A673 (cell line): ENCODE measurements at regions not wholly inside any gene's neighbourhood (a gene's known extent, or its start where the extent isn't known, plus 50 kb on each side); places are given as distances from the start of the nearest gene placed in this dataset.

Experiments
- BruUV-seq: library from RNA; stranded (reverse); fragments of 400-500 nt; replicated peaks from 2 replicates; lab custom pipeline; 2021; lab: Mats Ljungman, UMichigan
- CTCF ChIA-PET: fragments of 300-600 bp; sonication (Branson Sonifier 250); formaldehyde crosslinking; loops from one replicate; lab custom pipeline; 2022; ENCODE audit warnings: antibody characterized with exemption; lab: Charles Lee
- POLR2A ChIA-PET: fragments of 300-600 bp; sonication (Branson Sonifier 250); formaldehyde crosslinking; loops from one replicate; lab custom pipeline; 2022; ENCODE audit warnings: antibody characterized with exemption; ENCODE audit not compliant: low non-redundant PET; lab: Charles Lee
- DNase-seq: peaks from one replicate; pipeline ENCODE4 v3.0.0-alpha.2; 2015; ENCODE audit warnings: low spot score
- H3K27ac ChIP-seq: fragments of 200-600 bp; sonication (generic); 2 replicates; pipeline ENCODE4 v1.5.1; 2016; ENCODE audit warnings: mixed run types, low read depth, mild to moderate bottlenecking, mixed read lengths, antibody characterized with exemption, low read length; ENCODE audit not compliant: poor library complexity, severe bottlenecking
- H3K27me3 ChIP-seq: fragments of 200-600 bp; sonication (generic); replicated peaks from 2 replicates; pipeline ENCODE4 v1.6.1; 2017; ENCODE audit warnings: mixed run types, low read depth, mild to moderate bottlenecking, mixed read lengths, antibody characterized with exemption, low read length; ENCODE audit not compliant: insufficient read depth, poor library complexity
- H3K36me3 ChIP-seq: fragments of 200-600 bp; sonication (generic); 2 replicates; pipeline ENCODE4 v1.6.1; 2016; ENCODE audit warnings: mixed run types, mild to moderate bottlenecking, mixed read lengths, antibody characterized with exemption, low read length; ENCODE audit not compliant: insufficient read depth, poor library complexity, severe bottlenecking
- H3K4me1 ChIP-seq: fragments of 200-600 bp; sonication (generic); 2 replicates; pipeline ENCODE4 v1.6.1; 2017; ENCODE audit warnings: mixed run types, mild to moderate bottlenecking, mixed read lengths, antibody characterized with exemption, low read length; ENCODE audit not compliant: insufficient read depth, poor library complexity, severe bottlenecking
- H3K4me3 ChIP-seq: fragments of 200-600 bp; sonication (generic); 2 replicates; pipeline ENCODE4 v1.5.1; 2016; ENCODE audit warnings: low read depth, mixed run types, mild to moderate bottlenecking, mixed read lengths, low read length; ENCODE audit not compliant: poor library complexity, severe bottlenecking
- H3K9me3 ChIP-seq: fragments of 200-600 bp; sonication (generic); 2 replicates; pipeline ENCODE4 v1.6.1; 2016; ENCODE audit warnings: mixed run types, low read depth, mild to moderate bottlenecking, mixed read lengths, antibody characterized with exemption, low read length; ENCODE audit not compliant: poor library complexity, severe bottlenecking
- CTCF ChIP-seq: fragments of 300-800, 200-600 bp; sonication (generic); conservative IDR thresholded peaks from 2 replicates; pipeline ENCODE4 v1.5.1; 2017; ENCODE audit warnings: low read depth, mild to moderate bottlenecking, antibody characterized with exemption, low read length, moderate library complexity, mixed read lengths
- EZH2 ChIP-seq: fragments of 200-600 bp; sonication (generic); IDR thresholded peaks from 2 replicates; pipeline ENCODE4 v1.6.1; 2017; ENCODE audit warnings: borderline replicate concordance, low read depth, mild to moderate bottlenecking, mixed read lengths, antibody characterized with exemption, low read length; ENCODE audit not compliant: poor library complexity, severe bottlenecking
- intact Hi-C: fragments of 100-400 bp; cut with micrococcal nuclease; formaldehyde crosslinking; loops from one replicate; pipeline ENCODE4 v1.10.0; 2022; ENCODE audit not compliant: unreplicated experiment

DNA sequence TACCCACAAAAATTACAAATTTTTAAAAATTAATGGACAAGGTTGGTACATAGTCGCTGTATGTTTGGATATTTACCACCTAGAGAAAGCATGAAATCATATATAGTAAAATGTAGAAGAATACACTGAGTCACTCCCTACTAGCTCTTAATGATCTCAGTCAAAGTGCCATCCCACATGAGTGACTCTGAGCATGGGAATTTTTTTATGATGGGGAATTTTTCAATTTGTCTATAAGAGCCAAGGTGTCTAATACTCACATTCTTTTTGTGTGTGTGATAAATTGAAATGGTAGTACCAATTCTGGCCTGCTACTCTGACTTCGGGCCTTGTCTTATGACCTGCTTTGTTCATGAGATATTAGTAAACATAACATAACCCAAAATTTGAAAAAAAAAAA is 483.2 kb downstream of the CDH10 start:
- Histone ChIP-seq H3K4me1 (peaks cover 13% of the 10 kb centered on the region), H3K36me3 (no peaks in the 10 kb centered on the region), H3K27ac (no peak overlapping the region), H3K4me3 (no peak overlapping the region), H3K9me3 (no peaks in the 10 kb centered on the region), H3K27me3 (no peaks in the 10 kb centered on the region)
- ChIA-PET CTCF (no interaction called here), POLR2A (no interaction called here)
- no TSS peak for BruUV-seq
- TF ChIP-seq EZH2 (no peak), CTCF (no peak)
- no peak for DNase-seq
- intact Hi-C loops: no loop called here

DNA sequence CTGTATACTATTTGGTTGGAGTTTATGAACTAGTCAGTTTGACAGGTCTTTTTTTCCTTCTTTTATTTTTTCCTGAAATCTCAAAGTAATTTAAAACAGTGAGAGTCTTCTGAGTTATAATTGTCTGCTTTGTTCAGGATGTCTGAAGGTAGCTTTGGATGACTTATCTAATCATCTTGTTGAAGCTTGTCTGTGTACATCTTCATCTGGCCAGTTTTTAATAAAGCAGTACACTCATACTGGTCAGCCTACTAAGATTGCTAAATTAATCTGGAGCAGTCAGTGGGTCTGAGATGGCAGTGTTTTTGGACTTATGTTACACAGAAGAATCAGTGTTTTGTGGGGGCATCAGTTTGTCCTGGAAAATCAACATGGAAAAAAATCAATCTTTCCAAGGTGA is 482.4 kb downstream of the CDH10 start:
- CTCF ChIA-PET: no interaction called here
- no peaks in the 10 kb centered on the region for H3K27me3 ChIP-seq
- no peak overlapping the region for H3K4me3 ChIP-seq
- TF ChIP-seq EZH2 (no peak), CTCF (no peak)
- H3K4me1 ChIP-seq: peaks cover 20% of the 10 kb centered on the region
- POLR2A ChIA-PET: no interaction called here
- H3K9me3 ChIP-seq: no peaks in the 10 kb centered on the region
- peak overlapping the region; percentile 62 for H3K27ac ChIP-seq
- no peak for DNase-seq
- BruUV-seq: no TSS peak
- intact Hi-C loops: no loop called here
- H3K36me3 ChIP-seq: no peaks in the 10 kb centered on the region

DNA sequence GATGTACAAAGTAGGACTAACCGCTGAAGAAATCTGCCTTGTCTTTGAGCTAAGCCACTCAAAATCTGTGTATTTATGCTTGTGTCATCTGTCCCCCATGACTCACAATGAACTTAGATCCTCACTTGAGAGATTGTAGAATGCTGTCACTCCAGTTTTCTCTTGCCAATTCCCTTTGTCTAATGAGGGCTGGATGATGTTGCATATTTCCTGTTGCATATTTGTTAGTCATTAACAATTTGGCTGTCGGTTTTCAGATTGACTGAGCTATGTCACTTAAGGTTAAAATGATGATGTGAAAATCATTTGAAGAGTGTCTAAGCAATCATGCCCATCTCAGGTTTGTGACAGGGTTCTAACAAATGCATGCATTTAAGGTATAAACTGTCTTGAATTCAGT is 481.7 kb downstream of the CDH10 start:
- no peak overlapping the region for H3K4me3 ChIP-seq
- H3K9me3 ChIP-seq: no peaks in the 10 kb centered on the region
- peaks cover 27% of the 10 kb centered on the region for H3K4me1 ChIP-seq
- ChIA-PET CTCF (no interaction called here), POLR2A (interaction anchor here (0.7 kb wide), 1 partner anchor 15 kb away, joined by 4 read pairs; no protein-coding TSS in a partner anchor)
- H3K27me3 ChIP-seq: no peaks in the 10 kb centered on the region
- TF ChIP-seq EZH2 (no peak), CTCF (no peak)
- DNase-seq: peak; percentile 90
- BruUV-seq: no TSS peak
- intact Hi-C loops: no loop called here
- peak overlapping the region; percentile 62 for H3K27ac ChIP-seq
- H3K36me3 ChIP-seq: no peaks in the 10 kb centered on the region
